ENCODE measurements at regions not wholly inside any gene's neighbourhood (a gene's known extent, or its start where the extent isn't known, plus 50 kb on each side); places are given as distances from the start of the nearest gene placed in this dataset.
A peak's percentile ranks its signal among the peaks of the same experiment; 100 is the strongest.

DNA sequence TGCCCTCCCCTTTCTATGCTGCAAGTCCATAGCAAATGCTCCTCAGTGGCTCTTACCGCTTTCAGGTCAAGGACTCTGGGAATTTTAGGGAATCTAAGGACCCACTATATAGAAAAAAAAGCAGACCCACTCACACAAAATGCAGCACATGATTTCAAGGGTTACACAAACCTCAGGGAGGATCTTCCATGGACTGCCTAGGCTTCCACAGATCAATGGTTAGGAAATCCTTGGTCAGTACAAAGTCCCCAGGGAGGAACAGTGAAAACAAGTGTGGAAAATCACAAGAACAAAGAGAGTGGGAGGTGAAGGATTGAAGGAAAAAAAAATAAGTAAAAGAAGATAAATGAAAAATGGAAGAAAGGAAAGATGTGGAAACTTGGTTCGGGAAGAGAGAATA lies 188.4 kb downstream of the AHR start:
- Histone ChIP-seq H3K79me2 (ENCODE audit: insufficient read depth, low read length) (no peaks in the 10 kb centered on the region), H3K27me3 (ENCODE audit: insufficient read depth, low read length) (no peaks in the 10 kb centered on the region), H2AFZ (ENCODE audit: low read length) (no peak overlapping the region), H3K4me2 (ENCODE audit: insufficient read depth, low read length) (no peak overlapping the region), H3K4me3 (ENCODE audit: insufficient read depth, low read length) (no peak overlapping the region), H3K36me3 (ENCODE audit: insufficient read depth, low read length) (no peaks in the 10 kb centered on the region), H3K9me3 (ENCODE audit: low read depth, low read length) (no peaks in the 10 kb centered on the region), H4K20me1 (ENCODE audit: insufficient read depth, low read length) (no peaks in the 10 kb centered on the region), H3K4me1 (ENCODE audit: insufficient read depth, low read length) (no peaks in the 10 kb centered on the region), H3K27ac (ENCODE audit: low read depth, low read length) (no peak overlapping the region)
- DNase-seq (ENCODE audit: insufficient read length, low spot score, missing footprints): no peak
- TF ChIP-seq, protein P1, sequence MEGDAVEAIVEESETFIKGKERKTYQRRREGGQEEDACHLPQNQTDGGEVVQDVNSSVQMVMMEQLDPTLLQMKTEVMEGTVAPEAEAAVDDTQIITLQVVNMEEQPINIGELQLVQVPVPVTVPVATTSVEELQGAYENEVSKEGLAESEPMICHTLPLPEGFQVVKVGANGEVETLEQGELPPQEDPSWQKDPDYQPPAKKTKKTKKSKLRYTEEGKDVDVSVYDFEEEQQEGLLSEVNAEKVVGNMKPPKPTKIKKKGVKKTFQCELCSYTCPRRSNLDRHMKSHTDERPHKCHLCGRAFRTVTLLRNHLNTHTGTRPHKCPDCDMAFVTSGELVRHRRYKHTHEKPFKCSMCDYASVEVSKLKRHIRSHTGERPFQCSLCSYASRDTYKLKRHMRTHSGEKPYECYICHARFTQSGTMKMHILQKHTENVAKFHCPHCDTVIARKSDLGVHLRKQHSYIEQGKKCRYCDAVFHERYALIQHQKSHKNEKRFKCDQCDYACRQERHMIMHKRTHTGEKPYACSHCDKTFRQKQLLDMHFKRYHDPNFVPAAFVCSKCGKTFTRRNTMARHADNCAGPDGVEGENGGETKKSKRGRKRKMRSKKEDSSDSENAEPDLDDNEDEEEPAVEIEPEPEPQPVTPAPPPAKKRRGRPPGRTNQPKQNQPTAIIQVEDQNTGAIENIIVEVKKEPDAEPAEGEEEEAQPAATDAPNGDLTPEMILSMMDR (IDR thresholded peaks at IDR 0.05; ENCODE audit: extremely low read depth, low read depth, low read length): no peak

DNA sequence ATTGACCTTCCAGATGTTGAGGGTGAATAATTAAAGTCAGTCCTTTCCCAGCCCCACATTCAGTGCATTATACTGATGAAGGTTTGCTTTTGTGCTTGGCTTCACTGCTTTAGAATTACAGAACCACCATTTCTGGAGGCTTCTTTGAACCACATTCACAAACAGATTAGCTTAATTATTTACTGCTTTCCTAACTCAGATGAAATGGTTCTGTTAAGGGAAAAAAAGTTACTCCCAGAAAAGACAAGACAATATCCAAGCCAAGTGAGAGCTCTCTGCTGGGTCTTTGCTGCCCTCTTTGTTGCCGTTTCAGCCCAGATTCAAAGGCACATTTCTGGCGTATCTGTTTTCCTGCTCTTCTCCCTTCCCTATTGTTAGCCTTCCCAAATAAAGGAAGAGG lies 188.9 kb downstream of the AHR start:
- Histone ChIP-seq H3K79me2 (ENCODE audit: insufficient read depth, low read length) (no peaks in the 10 kb centered on the region), H3K9me3 (ENCODE audit: low read depth, low read length) (no peaks in the 10 kb centered on the region), H3K27ac (ENCODE audit: low read depth, low read length) (no peak overlapping the region), H3K4me3 (ENCODE audit: insufficient read depth, low read length) (no peak overlapping the region), H3K27me3 (ENCODE audit: insufficient read depth, low read length) (no peaks in the 10 kb centered on the region), H2AFZ (ENCODE audit: low read length) (no peak overlapping the region), H3K36me3 (ENCODE audit: insufficient read depth, low read length) (no peaks in the 10 kb centered on the region), H3K4me1 (ENCODE audit: insufficient read depth, low read length) (no peaks in the 10 kb centered on the region), H3K4me2 (ENCODE audit: insufficient read depth, low read length) (no peak overlapping the region), H4K20me1 (ENCODE audit: insufficient read depth, low read length) (no peaks in the 10 kb centered on the region)
- TF ChIP-seq, protein P1 (IDR thresholded peaks at IDR 0.05; ENCODE audit: extremely low read depth, low read depth, low read length): no peak
- DNase-seq (ENCODE audit: insufficient read length, low spot score, missing footprints): peak; percentile 13

DNA sequence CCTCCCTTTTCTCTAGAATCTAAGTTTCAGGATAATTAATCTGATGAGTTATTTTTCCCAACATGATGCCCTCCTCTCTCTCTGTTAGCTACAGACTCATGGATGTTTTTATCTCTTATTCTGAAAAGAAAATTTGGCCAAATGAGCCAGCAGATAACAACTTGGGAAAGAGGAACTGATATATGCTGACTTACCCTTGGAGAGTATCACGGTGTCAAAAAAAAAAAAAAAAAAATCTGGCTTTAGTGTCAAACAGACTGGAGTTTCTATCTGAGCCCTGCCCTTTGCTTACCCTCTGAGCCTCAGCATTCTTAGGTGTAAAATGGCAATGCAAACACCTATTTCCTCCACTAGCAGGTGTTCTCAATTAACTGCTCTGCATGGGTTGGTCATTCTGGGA lies 190.4 kb downstream of the AHR start:
- no peaks in the 10 kb centered on the region for H3K79me2 ChIP-seq (ENCODE audit: insufficient read depth, low read length)
- DNase-seq (ENCODE audit: insufficient read length, low spot score, missing footprints): no peak
- no peak overlapping the region for H2AFZ ChIP-seq (ENCODE audit: low read length)
- H3K27me3 ChIP-seq (ENCODE audit: insufficient read depth, low read length): no peaks in the 10 kb centered on the region
- no peak overlapping the region for H3K27ac ChIP-seq (ENCODE audit: low read depth, low read length)
- H3K4me3 ChIP-seq (ENCODE audit: insufficient read depth, low read length): no peak overlapping the region
- H4K20me1 ChIP-seq (ENCODE audit: insufficient read depth, low read length): no peaks in the 10 kb centered on the region
- no peaks in the 10 kb centered on the region for H3K4me1 ChIP-seq (ENCODE audit: insufficient read depth, low read length)
- TF ChIP-seq, protein P1 (IDR thresholded peaks at IDR 0.05; ENCODE audit: extremely low read depth, low read depth, low read length): no peak
- H3K4me2 ChIP-seq (ENCODE audit: insufficient read depth, low read length): no peak overlapping the region
- no peaks in the 10 kb centered on the region for H3K36me3 ChIP-seq (ENCODE audit: insufficient read depth, low read length)
- no peaks in the 10 kb centered on the region for H3K9me3 ChIP-seq (ENCODE audit: low read depth, low read length)

- TF ChIP-seq, protein P1 (IDR thresholded peaks at IDR 0.05; ENCODE audit: extremely low read depth, low read depth, low read length): no peak
- no peak for DNase-seq (ENCODE audit: insufficient read length, low spot score, missing footprints)
- H3K9me3 ChIP-seq (ENCODE audit: low read depth, low read length): no peaks in the 10 kb centered on the region
These were observed 191.5 kb downstream of the AHR start for GRCh38 chr7:17489961-17490360.

More at GRCh38 chr7:17489961-17490360, 191.5 kb downstream of the AHR start:
- Histone ChIP-seq H3K27me3 (ENCODE audit: insufficient read depth, low read length) (no peaks in the 10 kb centered on the region), H3K27ac (ENCODE audit: low read depth, low read length) (no peak overlapping the region), H4K20me1 (ENCODE audit: insufficient read depth, low read length) (no peaks in the 10 kb centered on the region), H2AFZ (ENCODE audit: low read length) (no peak overlapping the region), H3K79me2 (ENCODE audit: insufficient read depth, low read length) (no peaks in the 10 kb centered on the region), H3K4me3 (ENCODE audit: insufficient read depth, low read length) (no peak overlapping the region), H3K36me3 (ENCODE audit: insufficient read depth, low read length) (no peaks in the 10 kb centered on the region), H3K4me1 (ENCODE audit: insufficient read depth, low read length) (no peaks in the 10 kb centered on the region), H3K4me2 (ENCODE audit: insufficient read depth, low read length) (no peak overlapping the region)
